HG03039 (cell line): ENCODE measurements at regions not wholly inside any gene's neighbourhood (a gene's known extent, or its start where the extent isn't known, plus 50 kb on each side); places are given as distances from the start of the nearest gene placed in this dataset.
"Not testable (repeated sequence)": the region's sequence is repeated elsewhere in the genome, so short reads cannot be mapped to it uniquely, and the experiment has no call there.

Experiments used
- ATAC-seq: cut with Tn5 transposase; IDR thresholded peaks from one replicate; pipeline ENCODE4 v1.9.1; 2021; ENCODE audit warnings: mild to moderate bottlenecking, moderate library complexity; ENCODE audit not compliant: unreplicated experiment

DNA sequence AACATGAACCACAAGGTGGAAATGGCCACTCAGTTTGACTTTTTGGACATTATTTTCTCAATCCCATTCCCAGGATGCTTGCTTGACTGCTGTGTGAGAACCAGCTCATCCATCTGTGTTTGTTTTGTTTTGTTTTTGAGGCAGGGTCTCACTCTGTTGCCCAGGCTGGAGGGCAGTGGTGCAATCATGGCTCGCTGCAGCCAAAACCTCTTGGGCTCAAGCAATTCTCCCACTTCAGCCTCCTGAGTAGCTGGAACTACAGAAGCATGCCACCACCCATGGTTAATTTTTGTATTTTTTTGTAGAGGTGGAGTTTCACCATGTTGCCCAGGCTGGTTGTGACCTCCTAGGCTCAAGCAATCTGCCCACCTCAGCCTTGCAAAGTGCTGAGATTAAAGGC, 166.0 kb upstream of the CDH4 start:
- no peak for ATAC-seq

GRCh38 chr20:61090541-61090940, 161.5 kb upstream of the CDH4 start:
- ATAC-seq = no peak

DNA sequence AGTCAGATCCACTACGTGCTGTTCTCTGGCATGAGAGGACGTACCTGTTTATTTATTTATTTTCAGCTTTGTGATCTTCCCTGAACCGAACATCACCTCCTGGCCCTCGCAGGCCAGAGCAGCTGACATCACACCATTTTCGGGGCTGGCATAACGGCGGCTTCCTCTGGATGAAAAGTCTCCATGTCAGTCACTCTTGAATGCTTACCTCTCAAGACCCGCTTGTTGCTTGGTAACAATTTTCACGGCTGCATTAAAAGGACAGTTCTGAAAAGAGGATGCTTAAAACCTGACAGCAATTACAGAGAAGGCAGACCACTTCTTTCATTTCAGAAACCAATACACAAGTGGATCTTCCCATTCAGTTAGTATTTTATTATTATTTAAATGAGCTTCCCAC, 159.8 kb upstream of the CDH4 start:
- ATAC-seq = no peak

- no peak for ATAC-seq
Observed at GRCh38 chr20:61094581-61094980, 157.5 kb upstream of the CDH4 start.

DNA sequence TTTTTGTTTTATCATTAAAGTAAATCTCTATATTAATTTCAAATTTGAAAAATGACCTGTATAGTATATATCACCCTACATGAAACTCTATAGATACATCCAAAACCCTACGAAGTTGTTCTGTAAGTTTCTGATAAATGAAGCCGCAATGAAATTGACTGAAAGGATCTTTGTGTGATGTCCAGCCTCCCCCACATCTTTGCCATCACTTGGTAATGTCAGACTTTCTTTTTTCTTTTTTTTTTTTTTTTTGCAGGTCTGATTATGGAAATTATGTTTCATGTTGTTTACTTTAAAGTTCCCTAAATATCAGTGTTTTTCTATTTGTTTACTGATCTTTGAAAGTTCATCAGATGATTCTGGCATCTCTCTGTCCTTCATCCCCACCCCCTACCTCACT, 155.6 kb upstream of the CDH4 start:
- ATAC-seq = no peak

DNA sequence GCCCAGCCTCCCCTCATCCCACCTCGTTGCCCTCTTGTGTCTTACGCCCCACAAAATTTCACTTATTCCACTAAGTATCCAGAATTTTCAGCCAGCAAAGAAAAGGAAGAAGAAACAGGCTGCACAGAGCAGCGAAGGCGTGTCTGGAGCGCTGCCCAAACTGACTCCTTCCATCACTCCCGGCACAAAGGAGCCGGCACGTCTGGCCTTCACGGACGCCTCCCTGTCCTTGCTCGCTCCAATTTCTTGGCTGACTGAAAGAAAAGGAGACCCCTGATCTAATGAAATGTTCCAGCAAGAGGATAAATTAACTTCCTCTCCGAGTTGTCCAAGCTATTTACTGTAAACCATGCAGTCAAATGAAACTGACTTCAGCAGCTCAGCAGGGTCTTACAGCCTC, 152.3 kb upstream of the CDH4 start:
- no peak for ATAC-seq

- no peak for ATAC-seq
Observed at GRCh38 chr20:61100489-61100888, 151.6 kb upstream of the CDH4 start.

DNA sequence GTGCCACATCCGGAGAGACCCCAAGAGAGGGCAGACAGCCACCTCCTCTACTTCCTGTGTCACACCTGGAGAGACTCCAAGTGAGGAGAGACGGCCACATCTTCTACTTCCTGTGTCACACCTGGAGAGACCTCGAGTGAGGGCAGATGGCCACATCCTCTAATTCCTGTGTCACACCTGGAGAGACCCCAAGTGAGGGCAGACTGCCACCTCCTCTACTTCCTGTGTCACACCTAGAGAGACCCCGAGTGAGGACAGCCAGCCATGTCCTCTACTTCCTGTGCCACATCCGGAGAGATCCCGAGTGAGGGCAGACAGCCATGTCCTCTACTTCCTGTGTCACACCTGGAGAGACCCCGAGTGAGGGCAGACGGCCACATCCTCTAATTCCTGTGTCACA, 150.7 kb upstream of the CDH4 start:
- ATAC-seq = not testable (repeated sequence)

GRCh38 chr20:61104232-61104631, 147.8 kb upstream of the CDH4 start:
- no peak for ATAC-seq

DNA sequence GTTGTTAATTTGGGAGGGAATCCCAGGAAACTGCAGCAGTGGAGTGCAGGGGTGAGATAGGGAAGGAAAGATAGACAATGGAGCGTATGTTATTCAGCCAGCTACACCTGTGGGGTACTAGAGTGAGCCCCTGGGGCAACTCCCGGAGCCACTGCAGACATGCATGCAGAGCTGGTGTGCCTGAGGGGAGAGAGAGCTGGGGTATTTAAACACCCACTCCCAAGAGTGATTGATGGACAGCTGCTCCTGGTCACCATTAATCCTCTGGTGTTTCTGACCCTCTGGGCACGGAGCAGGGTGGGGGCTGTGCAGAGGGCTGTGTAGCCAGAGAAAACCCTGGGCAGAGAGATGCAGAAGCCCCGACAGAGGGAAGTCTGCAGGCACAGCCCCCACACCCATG, 146.7 kb upstream of the CDH4 start:
- no peak for ATAC-seq

DNA sequence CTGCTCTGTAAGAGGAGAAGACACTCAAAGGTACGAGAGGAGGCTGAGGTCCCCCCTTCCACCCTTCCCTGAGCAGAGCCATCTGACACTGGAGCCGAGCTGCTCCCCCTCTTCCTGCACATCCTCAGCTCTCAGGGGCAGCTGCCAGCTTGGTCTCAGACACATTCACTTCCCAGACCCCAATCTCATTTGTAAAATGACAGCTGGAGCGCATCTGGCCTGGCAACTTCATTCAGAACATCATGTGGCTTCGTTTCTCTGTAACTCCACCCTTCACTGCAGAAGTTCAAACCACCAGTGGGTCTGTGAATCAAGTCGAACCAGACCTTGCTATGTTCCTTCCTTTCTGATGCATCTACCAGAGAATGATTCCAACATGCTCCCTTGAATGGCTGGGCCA, 145.6 kb upstream of the CDH4 start:
- no peak for ATAC-seq

DNA sequence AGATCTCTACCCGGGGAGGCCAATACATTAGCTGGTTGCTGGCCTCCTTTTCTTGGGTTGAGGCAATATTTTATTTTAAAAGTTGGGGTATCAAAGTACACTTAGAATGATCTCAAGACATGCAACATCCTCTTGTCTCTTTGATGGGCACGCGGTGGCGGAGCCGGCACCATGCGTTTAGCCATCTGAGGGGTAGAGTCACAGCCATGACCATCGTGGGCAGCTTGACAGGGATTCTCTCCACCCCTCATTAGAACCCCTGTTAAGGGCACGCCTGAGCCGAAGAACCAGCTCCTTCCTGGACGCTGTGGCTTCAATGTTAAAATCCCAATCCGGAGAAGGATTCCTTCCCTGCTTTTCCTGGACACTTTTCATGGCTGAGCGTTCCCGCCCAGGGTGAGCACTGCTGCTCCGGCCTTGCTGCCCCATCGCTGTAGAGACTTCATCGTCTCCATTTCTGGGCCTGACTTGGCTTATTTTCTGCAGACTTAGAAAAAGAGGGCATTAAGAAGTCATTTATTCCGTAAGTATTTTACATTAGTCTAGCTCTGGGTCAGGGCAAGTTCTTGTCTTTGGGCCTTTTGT, 142.7 kb upstream of the CDH4 start:
- no peak for ATAC-seq

GRCh38 chr20:61112515-61112914, 139.5 kb upstream of the CDH4 start:
- ATAC-seq = no peak

DNA sequence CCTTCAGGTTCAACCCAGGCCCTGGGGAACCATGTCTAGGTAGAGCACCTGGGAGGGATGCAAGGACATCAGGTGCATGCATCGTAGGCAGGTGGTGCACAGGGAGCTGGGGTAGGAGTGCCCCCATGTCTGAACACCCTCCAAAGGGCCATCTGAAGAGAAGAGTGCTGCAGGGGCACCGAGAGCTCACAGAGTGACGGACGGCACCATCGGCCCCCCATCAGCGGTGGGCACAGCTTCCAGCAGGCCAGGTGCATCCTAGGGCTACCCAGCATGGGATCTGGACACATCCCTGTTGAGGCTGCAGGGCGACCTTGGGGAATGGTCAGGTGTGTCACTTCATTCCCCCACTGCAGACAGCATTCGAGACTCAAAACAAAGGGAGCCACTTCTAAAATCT, 138.3 kb upstream of the CDH4 start:
- ATAC-seq = no peak

GRCh38 chr20:61114493-61115175, 137.4 kb upstream of the CDH4 start:
- ATAC-seq = no peak

DNA sequence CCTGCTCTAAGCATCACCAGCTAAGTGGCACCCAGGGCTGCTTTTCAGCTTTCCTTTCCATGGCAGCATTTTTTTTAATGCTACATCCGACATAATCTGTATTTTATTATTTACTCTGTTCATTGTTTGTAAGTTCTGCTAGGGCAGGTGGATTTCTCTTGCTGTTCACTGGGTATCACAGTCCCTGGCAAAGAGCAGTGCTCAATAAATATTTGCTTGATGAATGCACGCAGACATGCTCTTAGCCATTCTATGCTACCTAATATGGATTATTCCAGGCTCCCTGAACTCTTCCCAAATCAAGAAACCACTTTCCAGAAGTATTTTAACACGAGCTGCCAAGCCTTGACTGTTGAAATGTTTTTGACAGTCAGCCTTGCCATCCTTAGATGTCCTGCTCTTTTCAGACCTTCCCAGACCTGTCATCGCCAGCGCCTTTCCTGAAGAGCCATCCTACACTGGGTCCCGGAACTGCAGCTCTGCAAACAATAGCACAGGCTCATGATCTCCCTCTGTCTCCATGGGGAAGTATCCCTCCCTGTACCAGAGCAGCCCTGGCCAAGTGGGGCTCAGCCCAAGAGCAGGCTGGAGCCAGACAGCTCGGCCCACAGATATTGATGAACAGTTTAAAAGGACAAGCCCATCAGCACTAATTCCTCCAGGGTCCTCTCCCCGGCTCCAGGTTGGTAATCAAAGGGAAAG, 136.5 kb upstream of the CDH4 start:
- no peak for ATAC-seq

DNA sequence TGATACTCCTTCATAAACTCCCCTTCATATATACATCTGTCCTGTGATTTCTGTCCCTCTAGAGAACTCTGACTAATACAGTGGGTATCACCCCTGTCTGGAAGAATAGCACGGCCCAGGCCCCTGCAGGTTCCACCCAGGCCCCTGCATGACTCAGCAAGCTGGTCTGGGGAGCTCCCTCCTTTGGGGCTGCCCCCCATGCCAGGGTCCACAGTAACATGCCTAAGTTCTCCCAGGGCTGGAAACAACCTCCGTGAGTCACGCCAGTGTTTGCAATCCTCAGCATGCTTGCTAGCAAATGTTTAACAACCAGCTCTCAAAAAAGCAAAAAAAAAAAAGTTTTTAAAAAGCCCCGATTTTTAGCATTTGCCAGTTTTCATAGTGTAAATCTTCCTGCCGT, 134.3 kb upstream of the CDH4 start:
- ATAC-seq = no peak

GRCh38 chr20:61118429-61119224, 133.4 kb upstream of the CDH4 start:
- no peak for ATAC-seq

- no peak for ATAC-seq
Observed at GRCh38 chr20:61119273-61119672, 132.8 kb upstream of the CDH4 start.

DNA sequence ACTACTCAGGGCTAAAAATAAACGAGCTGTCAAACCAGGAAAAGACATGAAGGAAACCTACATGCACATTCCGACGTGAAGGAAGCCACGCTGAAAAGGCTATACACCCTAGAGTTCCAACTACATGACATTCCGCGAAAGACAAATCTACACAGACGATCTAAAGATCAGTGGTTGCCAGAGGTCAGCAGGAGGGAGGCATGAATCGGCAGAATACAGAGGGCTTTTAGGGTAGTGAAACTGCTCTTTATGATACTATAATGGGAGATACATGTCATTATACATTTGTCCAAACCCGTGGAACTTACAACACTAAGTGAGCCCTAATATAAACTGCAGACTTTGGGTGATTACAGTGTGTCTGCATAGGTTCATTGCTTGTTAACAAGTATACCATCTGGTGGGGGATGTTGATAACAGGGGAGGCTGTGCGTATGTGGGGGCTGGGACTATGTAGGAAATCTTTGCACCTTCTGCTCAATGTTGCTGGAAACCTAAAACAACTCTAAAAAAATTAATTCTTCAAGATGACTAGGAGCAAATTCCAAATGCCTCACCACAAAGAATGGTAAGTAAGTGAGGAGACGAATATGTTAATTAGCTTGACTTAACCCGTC, 132.2 kb upstream of the CDH4 start:
- no peak for ATAC-seq
